CD4-positive, alpha-beta T cell treated with Interleukin-17A for 1 hour (primary cell): ENCODE measurements at regions not wholly inside any gene's neighbourhood (a gene's known extent, or its start where the extent isn't known, plus 50 kb on each side); places are given as distances from the start of the nearest gene placed in this dataset.

Source experiments
- DNase-seq: peaks from one replicate; pipeline ENCODE4 v3.0.0-alpha.2; 2020

DNA sequence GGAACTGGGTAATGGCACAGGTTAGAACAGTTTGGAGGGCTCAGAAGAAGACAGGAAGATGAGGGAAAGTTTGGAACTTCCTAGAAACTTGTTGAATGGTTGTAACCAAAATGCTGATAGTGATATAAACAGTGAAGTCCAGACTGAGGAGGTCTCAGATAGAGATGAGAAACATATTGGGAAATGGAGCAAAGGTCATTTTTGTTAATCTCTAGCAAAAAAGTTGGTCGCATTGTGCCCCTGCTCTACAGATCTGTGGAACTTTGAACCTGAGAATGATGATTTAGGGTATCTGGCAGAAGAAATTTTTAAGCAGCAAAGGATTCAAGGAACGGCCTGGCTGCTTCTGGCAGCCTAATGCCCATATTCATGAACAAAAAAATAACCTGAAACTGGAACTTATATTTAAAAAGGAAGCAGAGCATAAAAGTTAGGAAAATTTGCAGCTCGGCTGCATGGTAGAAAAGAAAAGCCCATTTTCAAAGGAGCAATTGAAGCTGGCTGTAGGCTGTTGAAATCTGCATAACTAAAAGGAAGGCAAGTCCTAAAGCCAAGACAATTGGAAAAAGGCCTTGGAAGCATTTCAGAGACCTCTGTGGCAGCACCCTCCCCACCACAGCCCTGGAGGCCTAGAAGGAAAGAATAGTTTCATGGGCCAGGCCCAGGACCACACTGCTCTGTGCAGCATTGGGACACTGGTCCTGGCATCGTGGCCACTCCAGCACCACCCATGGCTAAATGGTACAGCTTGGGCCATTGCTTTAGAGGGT, 182.6 kb upstream of the CD96 start:
- DNase-seq, result no peak

DNA sequence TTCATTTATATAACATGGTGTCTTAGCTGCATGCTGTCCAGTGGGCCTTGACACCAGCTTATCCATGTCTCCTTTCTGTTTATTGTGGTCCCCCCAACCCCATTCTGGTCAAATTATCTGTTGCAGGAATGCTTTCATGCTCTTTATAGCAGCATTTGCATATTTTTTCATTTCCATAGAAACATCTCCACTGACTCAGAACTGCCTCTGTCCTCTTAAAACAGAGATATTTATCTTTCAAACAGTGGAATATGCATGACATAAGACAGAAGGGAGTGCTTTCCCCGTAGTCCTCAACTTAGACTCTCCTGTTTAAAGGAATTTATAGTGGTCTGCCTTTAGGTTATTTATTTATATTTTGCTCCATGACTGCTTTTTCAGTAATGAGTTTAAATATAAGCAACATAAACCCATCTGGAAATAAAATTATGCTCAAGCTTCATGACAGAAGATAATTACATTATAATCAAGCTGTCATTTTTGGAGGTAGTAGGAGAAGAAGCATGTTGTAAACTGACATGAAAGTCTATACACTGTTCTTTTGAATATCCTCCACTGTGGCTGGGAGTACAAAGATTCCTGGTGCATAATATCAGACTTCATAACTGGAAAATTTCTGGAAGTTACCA, 179.5 kb upstream of the CD96 start:
- no peak for DNase-seq

DNA sequence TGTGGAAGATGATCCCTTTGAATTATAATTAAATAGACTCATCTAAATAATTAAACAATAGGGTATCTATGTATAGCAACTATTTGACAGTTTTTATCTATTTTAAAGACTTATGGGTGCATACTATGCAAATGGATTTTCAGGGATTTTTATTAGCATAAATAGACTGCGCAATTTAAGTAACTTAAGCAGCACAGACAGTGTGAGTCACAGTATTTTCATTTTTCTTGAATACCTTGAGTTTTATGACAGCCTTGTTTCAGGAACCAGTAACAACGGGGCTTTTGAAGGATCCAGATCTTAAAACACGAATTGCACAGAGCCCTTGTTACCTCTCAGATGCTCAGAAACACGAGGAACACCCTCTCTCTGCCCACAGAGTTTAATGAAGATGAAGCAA, 175.5 kb upstream of the CD96 start:
- DNase-seq, result no peak

DNA sequence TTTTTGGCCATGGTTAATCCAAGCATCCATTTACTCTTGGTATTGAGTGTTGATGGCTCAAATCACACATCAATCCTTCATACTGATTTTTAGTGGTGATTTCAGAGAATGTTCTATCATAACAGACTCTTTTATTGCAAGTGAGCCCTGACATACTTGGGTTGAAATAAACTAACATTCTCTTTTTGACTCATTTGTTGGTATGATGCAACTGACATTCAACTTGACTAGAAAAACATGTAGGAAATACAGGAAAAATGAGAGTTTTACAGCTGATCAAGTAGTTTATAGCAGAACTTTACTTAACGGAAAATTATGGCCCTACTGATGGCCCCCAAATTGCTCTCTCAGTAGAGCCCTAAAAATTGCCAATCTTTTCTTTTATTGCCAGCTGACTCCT, 173.9 kb upstream of the CD96 start:
- DNase-seq, result no peak

DNA sequence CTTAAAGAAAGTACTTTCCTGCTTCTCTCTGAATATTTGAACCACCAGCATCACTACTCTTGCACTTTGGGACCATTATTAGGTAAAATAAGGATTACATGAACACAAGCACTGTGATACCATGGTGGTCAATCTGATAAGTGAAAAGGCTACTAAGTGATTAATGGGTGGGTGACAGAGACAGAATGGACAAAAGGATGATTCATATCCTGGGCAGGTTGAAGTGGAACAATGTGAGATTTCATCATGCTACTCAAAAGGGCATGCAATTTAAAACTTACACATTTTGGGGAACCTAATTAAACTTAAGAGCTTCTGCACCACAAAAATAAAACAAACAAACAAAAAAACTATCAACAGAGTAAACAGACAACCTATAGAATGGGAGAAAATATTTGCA, 172.0 kb upstream of the CD96 start:
- DNase-seq, result no peak

DNA sequence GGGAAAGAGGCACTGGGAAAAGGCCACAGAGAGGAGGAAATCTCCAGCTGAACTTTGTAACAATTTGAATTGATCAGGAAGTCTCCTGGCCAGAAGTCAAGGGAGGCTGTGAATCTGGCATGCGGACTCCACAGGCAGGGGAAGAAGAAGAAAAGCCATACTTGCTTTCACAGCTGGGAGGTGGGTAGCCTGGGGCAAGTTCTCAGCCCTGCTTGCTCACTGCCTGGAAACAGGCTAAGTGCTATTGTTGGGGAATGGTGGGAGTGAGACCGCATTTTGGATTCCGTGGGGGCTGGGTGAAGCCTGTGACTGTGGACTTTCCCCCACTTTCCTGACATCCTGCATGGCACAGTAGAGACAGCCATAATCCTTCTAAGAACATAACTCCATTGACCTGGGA, 168.8 kb upstream of the CD96 start:
- DNase-seq, result no peak

DNA sequence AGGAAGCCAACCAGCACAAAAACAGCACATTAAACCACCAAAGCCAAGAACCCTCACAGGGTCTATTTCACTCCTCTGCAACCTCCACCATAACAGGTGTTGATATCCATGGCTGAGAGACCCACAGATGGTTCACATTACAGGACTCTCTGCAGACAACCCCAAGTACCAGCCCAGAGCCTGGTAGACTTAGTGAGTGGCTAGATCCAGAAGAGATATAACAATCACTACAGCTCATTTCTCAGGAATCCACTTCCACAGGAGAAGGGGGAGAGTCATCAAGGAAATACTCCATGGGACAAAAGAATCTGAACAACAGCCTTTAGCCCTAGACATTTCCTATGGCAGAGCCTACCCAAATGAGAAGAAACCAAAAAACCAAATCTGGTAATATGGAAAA, 168.1 kb upstream of the CD96 start:
- no peak for DNase-seq

DNA sequence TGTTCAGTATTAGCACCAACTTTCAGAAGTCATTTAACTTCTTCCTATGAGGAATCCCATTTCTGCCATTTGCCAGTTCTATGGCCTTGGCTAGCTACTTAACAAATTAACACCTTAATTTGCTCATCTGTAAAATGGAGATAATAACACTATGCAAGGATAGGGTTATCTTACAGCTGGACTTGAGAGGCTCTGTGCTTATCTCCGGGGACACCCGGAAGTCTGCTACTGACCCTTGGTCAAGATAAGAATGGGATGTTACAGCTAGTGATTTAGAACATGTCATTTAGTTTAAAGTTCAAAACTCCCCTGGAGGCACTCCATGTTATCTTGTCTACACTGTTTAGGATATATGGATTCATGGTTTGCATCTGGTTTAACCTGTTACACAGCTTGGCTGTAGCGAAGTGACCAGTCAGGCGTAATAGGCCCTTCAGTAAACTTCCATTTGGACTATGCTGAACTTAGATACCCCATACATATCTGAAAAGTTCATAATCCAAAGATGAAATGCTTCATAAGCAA, 156.0 kb upstream of the CD96 start:
- no peak for DNase-seq

DNA sequence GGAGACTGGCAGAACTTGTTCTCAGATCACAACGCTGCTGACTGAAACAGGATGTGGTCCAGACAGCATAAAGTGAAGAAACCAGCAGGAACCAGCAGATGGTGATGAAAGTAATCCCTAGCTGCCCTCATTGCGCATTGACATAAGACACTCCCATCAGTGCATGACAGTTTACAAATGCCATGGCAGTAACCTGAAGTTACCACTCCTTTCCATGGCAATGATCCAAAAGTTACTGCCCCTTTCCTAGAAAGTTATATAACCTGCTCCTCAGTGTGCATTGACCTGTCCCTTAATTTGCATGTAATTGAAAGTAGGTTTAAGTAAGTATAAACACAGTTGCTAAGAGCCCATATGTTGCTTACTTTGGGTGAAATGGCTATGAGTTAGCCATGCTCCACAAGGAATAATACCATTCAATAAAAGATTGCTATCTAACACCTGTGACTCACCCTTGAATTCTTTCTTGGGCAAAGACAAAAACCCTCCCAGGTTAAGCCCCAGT, 149.1 kb upstream of the CD96 start:
- peak; percentile 70 for DNase-seq

DNA sequence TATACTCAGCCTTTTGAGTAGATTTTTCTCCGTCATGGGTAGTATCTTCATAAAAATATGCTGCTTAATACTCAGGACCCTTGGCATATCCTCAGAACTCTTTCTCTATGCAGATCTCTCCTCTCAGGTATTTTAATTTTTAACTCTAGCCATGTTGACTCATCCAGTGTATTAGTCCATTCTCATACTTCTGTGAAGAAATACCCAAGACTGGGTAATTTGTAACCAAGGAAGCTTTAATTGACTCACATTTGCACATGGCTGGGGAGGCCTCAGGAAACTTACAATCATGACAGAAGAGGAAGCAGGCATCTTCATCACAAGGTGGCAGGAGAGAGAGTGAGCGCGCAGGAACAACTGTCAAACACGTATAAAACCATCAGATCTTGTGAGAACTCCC, 129.3 kb upstream of the CD96 start:
- no peak for DNase-seq

DNA sequence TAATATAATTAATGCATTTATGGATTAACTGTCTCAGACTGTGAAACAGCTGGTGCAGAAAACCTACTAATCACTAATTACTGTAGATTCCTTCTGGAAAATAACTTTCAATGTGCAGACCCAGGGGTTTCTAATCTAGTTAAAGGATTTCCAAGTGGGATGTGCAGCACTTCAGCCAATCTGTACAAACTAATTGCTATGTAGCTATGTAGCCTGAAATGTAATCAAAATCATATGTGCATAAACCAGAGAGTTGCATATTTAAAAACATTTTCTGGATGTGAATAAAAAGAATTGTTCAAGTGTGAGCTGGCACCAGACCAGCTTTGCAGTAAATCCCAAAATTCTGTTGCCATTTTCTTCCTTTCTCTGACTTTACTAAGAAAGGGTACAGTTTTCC, 127.5 kb upstream of the CD96 start:
- no peak for DNase-seq

DNA sequence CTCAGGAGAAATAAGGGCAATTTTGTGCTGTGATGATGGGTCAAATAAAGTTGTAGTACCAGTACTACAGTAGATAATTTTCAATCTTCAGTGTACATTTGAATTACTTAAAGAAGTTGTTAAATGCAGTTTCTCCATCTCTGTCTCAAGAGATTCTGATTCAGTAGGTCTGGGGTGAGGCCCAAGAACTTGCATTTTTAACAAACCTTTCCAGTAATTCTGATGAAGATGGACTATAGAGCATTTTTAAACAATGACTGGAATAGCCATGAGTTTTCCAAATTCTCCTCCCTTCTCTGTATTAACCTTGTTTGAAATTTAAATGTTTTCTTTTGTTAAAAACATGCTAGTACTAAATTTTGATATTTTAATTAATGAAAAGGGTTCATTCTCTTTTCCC, 127.0 kb upstream of the CD96 start:
- no peak for DNase-seq

DNA sequence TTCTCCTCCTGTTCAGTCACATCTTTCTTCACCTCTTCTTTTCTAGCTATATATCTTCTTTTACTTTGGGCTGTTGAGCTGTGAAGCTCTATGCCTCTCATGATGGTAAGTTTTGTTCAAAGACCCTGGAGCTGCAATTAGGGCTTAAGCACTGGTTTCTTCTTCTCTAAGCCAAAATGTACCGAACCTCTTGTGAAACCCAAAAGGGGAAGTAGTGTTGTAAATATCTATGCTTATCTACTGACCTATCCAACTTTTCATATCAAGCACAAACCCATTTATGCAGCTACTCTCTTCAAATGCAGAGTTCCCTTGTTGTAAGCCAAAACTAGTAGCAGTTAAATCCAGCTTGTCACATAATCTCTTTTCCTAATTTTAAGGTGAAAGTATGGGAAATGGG, 123.6 kb upstream of the CD96 start:
- DNase-seq, result no peak

DNA sequence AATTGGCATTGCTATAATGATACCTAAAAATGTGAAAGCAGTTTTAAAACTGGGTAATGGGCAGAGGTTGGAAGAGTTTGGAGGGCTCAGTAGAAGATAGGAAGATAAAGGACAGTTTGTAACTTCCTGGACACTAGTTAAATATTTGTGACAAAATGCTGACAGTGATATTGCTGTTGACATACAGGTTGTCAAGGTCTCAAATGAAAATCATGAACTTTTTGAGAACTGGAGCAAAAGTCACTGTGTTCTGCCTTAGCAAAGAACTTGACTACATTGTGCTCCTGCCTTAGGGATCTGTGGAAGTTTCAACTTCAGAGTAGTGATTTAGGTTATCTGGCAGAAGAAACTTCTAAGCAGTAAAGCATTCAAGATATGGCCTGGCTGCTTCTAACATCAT, 113.7 kb upstream of the CD96 start:
- DNase-seq, result no peak

DNA sequence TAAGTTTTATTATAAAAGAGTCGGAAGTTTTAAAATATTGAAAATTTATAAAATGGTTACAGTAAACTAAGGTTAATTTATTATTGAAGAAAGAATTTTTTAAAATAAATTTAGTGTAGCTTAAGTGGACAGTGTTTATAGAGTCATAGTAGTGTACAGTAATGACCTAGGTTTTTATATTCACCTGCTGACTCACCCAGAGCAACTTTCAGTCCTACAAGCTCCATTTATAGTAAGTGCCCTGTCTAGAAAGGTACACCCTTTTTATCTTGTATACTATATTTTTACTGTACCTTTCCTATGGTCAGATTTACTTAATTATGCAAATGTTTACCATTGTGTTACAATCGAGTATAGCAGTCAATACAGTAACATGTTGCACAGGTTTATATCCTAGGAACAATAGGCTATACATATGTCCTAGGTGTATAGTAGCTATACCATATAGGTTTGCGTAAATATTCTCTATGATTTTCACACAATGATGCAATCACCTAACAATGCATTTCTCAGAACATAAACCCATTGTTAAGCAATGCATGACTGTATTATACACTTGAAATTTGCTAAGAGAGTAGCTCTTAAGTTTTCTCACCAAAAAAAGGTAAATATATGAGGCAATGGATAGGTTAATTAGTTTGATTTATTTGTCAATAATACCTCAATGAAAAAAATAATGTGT, 106.9 kb upstream of the CD96 start:
- DNase-seq, result no peak

DNA sequence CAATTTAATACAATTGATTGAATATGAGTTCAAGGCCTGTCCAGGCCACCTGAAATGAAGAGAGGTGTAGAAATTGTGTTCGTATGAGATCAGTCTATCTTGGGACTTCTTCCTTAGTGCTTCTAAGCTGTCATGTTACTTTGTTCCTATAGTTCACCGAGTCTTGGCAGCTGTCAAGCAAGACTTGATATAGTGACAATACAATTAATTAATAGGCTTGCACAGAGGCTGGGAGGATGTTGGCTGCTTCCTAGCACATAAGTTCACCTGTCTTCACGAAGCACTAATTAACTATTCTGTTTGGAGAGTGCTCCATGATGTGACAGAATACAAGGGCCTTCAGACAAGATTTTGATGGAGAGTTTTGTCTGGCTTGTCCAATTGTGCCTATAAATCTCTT, 103.7 kb upstream of the CD96 start:
- DNase-seq, result no peak

DNA sequence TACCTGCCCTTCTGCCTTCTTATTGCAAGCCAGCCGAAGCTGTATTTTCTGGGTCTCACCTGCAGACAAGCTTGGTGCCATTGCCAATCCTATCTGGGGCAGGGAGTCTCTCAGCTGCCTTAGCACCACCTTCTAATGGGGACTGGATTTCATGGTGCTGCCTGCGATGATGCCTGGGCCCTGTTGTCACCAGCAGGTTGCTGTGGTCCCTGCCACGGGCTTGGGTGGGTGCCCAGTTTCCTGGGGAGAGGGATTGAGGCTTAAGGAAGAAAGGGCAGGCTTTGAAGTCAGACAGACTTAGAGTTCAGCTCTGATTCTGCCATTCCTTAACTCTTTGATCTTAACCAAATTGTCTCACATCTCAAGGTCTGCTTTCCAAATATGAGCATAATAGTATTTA, 87.4 kb upstream of the CD96 start:
- no peak for DNase-seq

DNA sequence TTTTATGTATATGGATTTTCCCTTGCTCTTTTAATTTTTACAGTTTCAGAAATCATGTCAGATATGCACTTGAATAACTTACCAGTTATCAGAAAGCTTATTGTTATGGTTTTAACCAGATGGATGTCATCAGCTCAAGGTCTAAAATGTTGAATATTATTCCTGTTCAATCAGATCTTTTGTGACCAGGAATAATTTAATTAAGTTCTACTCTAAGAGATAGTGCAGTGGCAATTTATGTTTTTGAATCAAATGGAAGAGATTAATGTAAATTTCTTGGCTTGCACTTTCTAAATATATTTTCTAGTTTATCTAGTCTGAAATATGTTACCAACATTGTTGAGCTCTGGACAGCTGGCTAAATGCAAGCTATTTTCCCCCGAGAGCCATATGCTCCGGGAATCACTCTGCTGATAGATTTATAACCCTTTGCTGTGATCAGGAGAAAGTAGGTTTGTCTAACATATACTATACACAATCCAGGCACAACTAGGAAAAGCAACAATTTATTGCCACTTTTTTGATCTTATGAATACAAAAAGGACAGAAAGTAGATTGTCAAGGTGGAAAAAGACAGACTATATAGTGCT, 76.8 kb upstream of the CD96 start:
- no peak for DNase-seq

DNA sequence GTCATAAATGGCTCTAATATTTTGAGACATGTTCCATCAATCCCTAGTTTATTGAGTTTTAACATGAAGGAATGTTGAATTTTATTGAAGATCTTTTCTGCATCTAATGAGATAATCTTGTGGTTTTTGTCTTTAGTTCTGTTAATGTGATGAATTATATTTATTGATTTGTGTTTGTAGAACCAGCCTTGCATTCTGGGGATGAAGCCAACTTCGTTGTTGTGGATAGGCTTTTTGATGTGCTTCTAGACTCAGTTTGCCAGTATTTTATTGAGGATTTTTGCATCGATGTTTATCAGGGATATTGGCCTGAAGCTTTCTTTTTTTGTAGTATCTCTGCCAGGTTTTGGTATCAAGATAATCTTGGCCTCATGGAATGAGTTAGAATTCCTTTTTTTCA, 72.0 kb upstream of the CD96 start:
- DNase-seq, result no peak

DNA sequence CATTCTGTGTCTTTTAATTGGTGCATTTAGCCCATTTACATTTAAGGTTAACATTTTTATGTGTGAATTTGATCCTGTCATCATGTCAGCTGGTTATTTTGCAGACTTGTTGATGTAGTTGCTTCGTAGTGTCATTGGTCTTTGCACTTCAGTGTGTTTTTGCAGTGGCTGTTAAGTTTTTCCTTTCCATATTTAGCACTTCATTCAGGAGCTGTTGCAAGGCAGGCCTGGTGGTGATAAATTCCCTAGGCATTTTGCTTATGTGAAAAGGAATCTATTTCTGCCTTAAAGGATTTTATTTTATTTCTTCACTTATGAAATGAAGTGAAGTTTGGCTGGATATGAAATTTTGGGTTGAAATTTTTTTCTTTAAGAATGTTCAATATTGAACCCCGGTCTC, 70.2 kb upstream of the CD96 start:
- no peak for DNase-seq

DNA sequence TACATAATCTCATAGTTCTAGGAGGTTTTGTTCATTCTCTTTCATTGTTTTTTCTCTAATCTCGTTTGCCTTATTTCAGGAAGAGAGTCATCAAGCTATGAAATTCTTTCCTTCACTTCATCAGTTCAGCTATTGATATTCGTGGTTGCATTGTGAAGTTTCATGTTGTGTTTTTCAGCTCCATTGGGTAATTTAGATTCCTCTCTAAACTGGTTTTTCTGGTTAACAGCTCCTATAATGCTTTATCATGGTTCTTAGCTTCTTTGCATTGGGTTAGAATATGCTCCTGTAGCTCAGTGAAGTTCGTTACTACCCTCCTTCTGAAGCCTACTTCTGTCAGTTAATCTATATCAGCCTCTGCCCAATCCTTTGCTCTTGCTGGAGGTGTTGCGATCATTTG, 69.4 kb upstream of the CD96 start:
- no peak for DNase-seq

DNA sequence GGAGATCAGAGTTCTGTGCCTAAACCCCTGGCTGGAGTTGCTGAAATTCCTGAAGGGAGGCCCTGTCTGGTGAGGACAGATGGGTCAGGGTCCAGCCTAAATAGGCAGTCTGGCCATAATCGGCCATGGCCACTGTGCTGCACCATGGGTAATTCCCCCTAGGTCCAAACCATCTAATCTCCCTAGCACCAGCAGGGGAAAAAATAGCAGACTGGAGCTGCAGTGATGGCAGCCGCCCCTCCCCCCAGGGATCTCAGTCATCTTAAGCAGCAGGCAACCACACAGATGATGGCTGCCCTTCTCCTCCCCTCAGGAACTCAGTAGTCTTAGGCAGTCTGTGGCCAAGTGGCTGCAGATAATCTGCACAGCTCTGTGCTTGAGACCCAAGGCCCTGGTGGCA, 68.4 kb upstream of the CD96 start:
- no peak for DNase-seq

DNA sequence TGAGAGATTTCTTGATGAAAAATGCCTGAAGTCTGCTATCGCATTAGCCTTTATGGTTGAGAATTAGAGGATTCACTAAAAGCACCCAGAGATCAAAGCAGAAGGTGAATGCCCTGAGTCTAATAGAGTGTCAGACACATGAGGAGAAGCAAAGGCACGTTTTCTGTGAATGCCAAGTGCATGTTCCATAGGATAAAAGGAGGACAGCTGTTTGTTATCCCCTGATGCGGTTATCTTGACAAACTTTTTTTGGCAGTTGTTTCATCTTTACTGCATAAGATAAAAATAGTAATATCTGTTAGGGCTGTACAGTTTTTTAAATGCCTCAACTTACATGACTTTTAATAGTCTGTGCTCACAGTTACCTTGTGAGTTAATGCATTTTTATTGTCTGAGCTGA, 65.3 kb upstream of the CD96 start:
- no peak for DNase-seq

DNA sequence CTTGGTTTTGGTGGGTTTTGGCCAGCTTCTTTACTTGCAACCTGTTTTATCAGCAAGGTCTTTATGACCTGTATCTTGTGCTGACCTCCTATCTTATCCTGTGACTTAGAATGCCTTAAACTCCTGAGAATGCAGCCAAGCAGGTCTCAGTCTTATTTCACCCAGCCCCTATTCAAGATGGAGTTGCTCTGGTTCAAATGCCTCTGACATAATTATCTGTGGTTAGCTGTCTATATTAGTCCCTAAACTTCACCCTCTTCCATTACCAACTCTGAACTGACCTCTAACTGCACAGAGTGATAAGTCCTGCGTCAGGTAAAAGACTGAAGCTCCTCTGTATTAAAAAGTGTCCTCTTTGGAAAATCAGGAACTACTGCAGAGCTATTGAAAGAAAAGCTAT, 61.9 kb upstream of the CD96 start:
- DNase-seq, result no peak
